ENCODE measurements at regions not wholly inside any gene's neighbourhood (a gene's known extent, or its start where the extent isn't known, plus 50 kb on each side); places are given as distances from the start of the nearest gene placed in this dataset.

- Histone ChIP-seq H4K20me1 (replicated peaks; ENCODE audit: insufficient read depth) (no peaks in the 10 kb centered on the region), H3K4me3 (no peak overlapping the region), H3K79me2 (replicated peaks; ENCODE audit: insufficient read depth) (no peaks in the 10 kb centered on the region), H3K36me3 (ENCODE audit: insufficient read depth) (no peaks in the 10 kb centered on the region), H3F3A (replicated peaks; ENCODE audit: low read depth) (no peaks in the 10 kb centered on the region), H2AFZ (no peak overlapping the region), H3K4me1 (ENCODE audit: insufficient read depth) (peaks cover 15% of the 10 kb centered on the region), H3K9me2 (ENCODE audit: insufficient read depth) (peaks cover 27% of the 10 kb centered on the region), H3K27me3 (ENCODE audit: insufficient read depth) (no peaks in the 10 kb centered on the region), H3K4me2 (no peak overlapping the region), H3K27ac (ENCODE audit: low read depth) (no peak overlapping the region)
- ATAC-seq = no peak
- Mint-ChIP-seq H3K4me1 (peaks cover 26% of the 10 kb centered on the region), H3K27ac (no peak overlapping the region), H3K4me3 (no peak overlapping the region), H3K36me3 (ENCODE audit: low read depth) (peaks cover 6% of the 10 kb centered on the region; the same call in 1 of the 3 replicates), H3K9me3 (peaks cover 18% of the 10 kb centered on the region), H3K27me3 (ENCODE audit: insufficient read depth, low read depth, poor library complexity) (peaks cover 9% of the 10 kb centered on the region)
- DNase-seq (ENCODE audit: low spot score) = no peak
- TF ChIP-seq ZNF114 (CRISPR knock-in tag; IDR thresholded peaks at IDR 0.05) = no peak
- TF ChIP-seq NANOG (IDR thresholded peaks at IDR 0.05; ENCODE audit: borderline replicate concordance) = no peak
- no peak for TF ChIP-seq JUNB (IDR thresholded peaks at IDR 0.05; ENCODE audit: unreplicated experiment)
- TF ChIP-seq ZNF462 (CRISPR knock-in tag; IDR thresholded peaks at IDR 0.05) = no peak
- no peak for TF ChIP-seq CTCF (conservative IDR thresholded peaks at IDR 0.05; ENCODE audit: low read depth in 2 of 2)
- TF ChIP-seq ETS1 (IDR thresholded peaks at IDR 0.05) = no peak
- TF ChIP-seq EZH2 (IDR thresholded peaks at IDR 0.05; ENCODE audit: low read depth, unreplicated experiment) = no peak
- TF ChIP-seq STAT1 (IDR thresholded peaks at IDR 0.05; ENCODE audit: unreplicated experiment) = no peak
- no peak for TF ChIP-seq ZNF331 (CRISPR knock-in tag; IDR thresholded peaks at IDR 0.05; ENCODE audit: low read depth)
Observed at GRCh38 chr3:16784973-16785372, 99.8 kb upstream of the PLCL2 start.

Measured in GM23338 (cell line).